ENCODE measurements at regions not wholly inside any gene's neighbourhood (a gene's known extent, or its start where the extent isn't known, plus 50 kb on each side); places are given as distances from the start of the nearest gene placed in this dataset.

GRCh38 chr5:82799361-82800077 lies 277.7 kb downstream of the TMEM167A start:
- TF ChIP-seq, protein P1, sequence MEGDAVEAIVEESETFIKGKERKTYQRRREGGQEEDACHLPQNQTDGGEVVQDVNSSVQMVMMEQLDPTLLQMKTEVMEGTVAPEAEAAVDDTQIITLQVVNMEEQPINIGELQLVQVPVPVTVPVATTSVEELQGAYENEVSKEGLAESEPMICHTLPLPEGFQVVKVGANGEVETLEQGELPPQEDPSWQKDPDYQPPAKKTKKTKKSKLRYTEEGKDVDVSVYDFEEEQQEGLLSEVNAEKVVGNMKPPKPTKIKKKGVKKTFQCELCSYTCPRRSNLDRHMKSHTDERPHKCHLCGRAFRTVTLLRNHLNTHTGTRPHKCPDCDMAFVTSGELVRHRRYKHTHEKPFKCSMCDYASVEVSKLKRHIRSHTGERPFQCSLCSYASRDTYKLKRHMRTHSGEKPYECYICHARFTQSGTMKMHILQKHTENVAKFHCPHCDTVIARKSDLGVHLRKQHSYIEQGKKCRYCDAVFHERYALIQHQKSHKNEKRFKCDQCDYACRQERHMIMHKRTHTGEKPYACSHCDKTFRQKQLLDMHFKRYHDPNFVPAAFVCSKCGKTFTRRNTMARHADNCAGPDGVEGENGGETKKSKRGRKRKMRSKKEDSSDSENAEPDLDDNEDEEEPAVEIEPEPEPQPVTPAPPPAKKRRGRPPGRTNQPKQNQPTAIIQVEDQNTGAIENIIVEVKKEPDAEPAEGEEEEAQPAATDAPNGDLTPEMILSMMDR (conservative IDR thresholded peaks at IDR 0.05; ENCODE audit: low read length), result peak; percentile 55
- TF ChIP-seq EZH2phosphoT487 (IDR thresholded peaks at IDR 0.05; ENCODE audit: borderline replicate concordance), result no peak

All from Loucy (cell line).